SK-N-SH treated with all-trans-retinoic acid at 6 μM for 48 hours (cell line): ENCODE measurements at regions not wholly inside any gene's neighbourhood (a gene's known extent, or its start where the extent isn't known, plus 50 kb on each side); places are given as distances from the start of the nearest gene placed in this dataset.

ENCODE experiments used
- ARNTL ChIP-seq: fragments of 450-650 bp; formaldehyde crosslinking; IDR thresholded peaks from 2 replicates; pipeline ENCODE4 v1.5.0; 2020; ENCODE audit warnings: low read depth, mild to moderate bottlenecking, moderate library complexity, borderline replicate concordance
- CREB5 ChIP-seq: fragments of 250-450 bp; sonication (Bioruptor Pico); IDR thresholded peaks from 2 replicates; pipeline ENCODE4 v1.5.1; 2020; ENCODE audit warnings: low read depth, mild to moderate bottlenecking, moderate library complexity
- ESRRG ChIP-seq: fragments of 250-450 bp; sonication (Bioruptor Pico); IDR thresholded peaks from 2 replicates; pipeline ENCODE4 v1.6.1; 2021; ENCODE audit warnings: mild to moderate bottlenecking
- ISL1 ChIP-seq: fragments of 250-450 bp; sonication (Bioruptor Pico); IDR thresholded peaks from 2 replicates; pipeline ENCODE4 v2.1.2; 2022; ENCODE audit warnings: mild to moderate bottlenecking, moderate library complexity
- PATZ1 ChIP-seq: fragments of 250-450 bp; sonication (Bioruptor Pico); IDR thresholded peaks from 2 replicates; pipeline ENCODE4 v1.8.0; 2020; ENCODE audit warnings: mild to moderate bottlenecking, moderate library complexity, borderline replicate concordance
- RARB ChIP-seq: fragments of 250-450 bp; sonication (Bioruptor Pico); IDR thresholded peaks from 2 replicates; pipeline ENCODE4 v1.8.0; 2021; ENCODE audit warnings: mild to moderate bottlenecking, moderate library complexity
- SNAI2 ChIP-seq: fragments of 250-450 bp; sonication (Bioruptor Pico); IDR thresholded peaks from 2 replicates; pipeline ENCODE4 v1.5.0; 2020; ENCODE audit warnings: mild to moderate bottlenecking, moderate library complexity
- TCF4 ChIP-seq: fragments of 250-450 bp; sonication (Bioruptor Pico); IDR thresholded peaks from 2 replicates; pipeline ENCODE4 v1.8.0; 2021; ENCODE audit warnings: mild to moderate bottlenecking, moderate library complexity, borderline replicate concordance
- ZC3H10 ChIP-seq: fragments of 250-450 bp; sonication (Bioruptor Pico); IDR thresholded peaks from 2 replicates; pipeline ENCODE4 v1.5.1; 2021; ENCODE audit warnings: mild to moderate bottlenecking, moderate library complexity
- ZFP3 ChIP-seq: fragments of 250-450 bp; sonication (Bioruptor Pico); IDR thresholded peaks from 2 replicates; pipeline ENCODE4 v1.5.0; 2020; ENCODE audit warnings: mild to moderate bottlenecking, moderate library complexity
- ZNF70 ChIP-seq: fragments of 450-650 bp; formaldehyde crosslinking; IDR thresholded peaks from 2 replicates; pipeline ENCODE4 v1.5.0; 2020; ENCODE audit warnings: mild to moderate bottlenecking, moderate library complexity

DNA sequence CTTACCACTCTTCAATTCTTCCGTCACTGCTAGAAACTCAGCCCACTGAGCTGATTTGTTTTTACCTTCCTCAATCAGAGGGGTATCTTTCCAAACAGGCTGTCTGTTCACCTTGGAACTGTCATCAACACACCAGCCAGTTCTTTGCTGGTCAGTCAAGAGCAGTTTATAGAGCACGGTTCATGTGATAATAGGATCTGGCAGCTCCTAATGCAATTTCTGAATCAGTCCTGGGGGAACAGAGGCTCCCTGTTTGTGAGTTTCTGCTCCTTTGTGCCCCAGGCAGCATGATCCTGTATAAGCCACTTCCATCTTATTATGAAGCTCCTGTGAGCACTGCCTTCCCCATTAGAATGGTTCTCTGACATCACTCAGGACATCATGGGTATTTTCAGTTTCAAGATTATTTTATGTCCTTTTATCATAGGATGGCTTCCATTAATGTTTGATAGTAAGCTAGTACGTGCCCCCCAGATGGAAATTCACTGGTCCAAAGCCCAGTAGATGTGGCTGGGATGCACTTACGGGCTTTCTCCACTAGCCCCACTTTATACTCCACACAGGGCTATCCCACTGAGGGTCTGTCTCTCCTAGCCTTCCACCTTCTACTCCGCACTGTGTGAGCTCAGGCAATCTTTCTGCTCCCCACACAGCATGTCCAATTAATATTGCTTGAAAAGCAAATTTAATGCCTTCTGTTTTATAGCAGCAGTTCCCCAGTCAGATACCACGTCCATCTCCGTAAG is 85.5 kb upstream of the SPIN1 start:
- TF ChIP-seq PATZ1 (no peak), ESRRG (CRISPR knock-in tag) (no peak), ISL1 (no peak), TCF4 (CRISPR knock-in tag) (no peak), ZC3H10 (no peak), ZFP3 (CRISPR knock-in tag) (no peak), RARB (CRISPR knock-in tag) (no peak), ZNF70 (CRISPR knock-in tag) (no peak), SNAI2 (CRISPR knock-in tag) (no peak), ARNTL (no peak), CREB5 (CRISPR knock-in tag) (no peak)
